HL-60 (cell line): ENCODE measurements at regions not wholly inside any gene's neighbourhood (a gene's known extent, or its start where the extent isn't known, plus 50 kb on each side); places are given as distances from the start of the nearest gene placed in this dataset.

Source experiments
- DNase-seq, 2 experiments: peaks; one replicate each; pipeline ENCODE4 v3.0.0-alpha.2; 2010 to 2020; ENCODE audit warnings: low read depth in 1 of 2, low spot score in 1 of 2
- H3K27ac ChIP-seq: fragments of 250-450 bp; sonication (Bioruptor Pico); replicated peaks from 2 replicates; pipeline ENCODE4 v1.5.1; 2020; ENCODE audit warnings: mild to moderate bottlenecking, moderate library complexity
- H3K27me3 ChIP-seq: fragments of 250-450 bp; sonication (Bioruptor Pico); 2 replicates; pipeline ENCODE4 v1.5.1; 2021; ENCODE audit warnings: mild to moderate bottlenecking, moderate library complexity; ENCODE audit not compliant: insufficient read depth, poor library complexity, severe bottlenecking
- H3K4me3 ChIP-seq: replicated peaks from 2 replicates; pipeline ENCODE4 v1.5.1; 2011; ENCODE audit warnings: mild to moderate bottlenecking, control low read depth, low read length; ENCODE audit not compliant: insufficient read depth
- CTCF ChIP-seq: IDR thresholded peaks from one replicate; pipeline ENCODE4 v1.5.1; 2011; ENCODE audit warnings: low read length, control low read depth, inconsistent platforms; ENCODE audit not compliant: insufficient read depth
- GABPA ChIP-seq: IDR thresholded peaks from 2 replicates; pipeline ENCODE4 v1.6.1; 2012; ENCODE audit warnings: low read depth
- POLR2AphosphoS5 ChIP-seq: IDR thresholded peaks from 2 replicates; pipeline ENCODE4 v1.6.1; 2012; ENCODE audit warnings: low read depth
- SPI1 ChIP-seq: IDR thresholded peaks from 2 replicates; pipeline ENCODE4 v1.6.1; 2012; ENCODE audit warnings: low read depth, mild to moderate bottlenecking, borderline replicate concordance
- TF ChIP-seq, protein P1 (sequence below): IDR thresholded peaks from 2 replicates; pipeline ENCODE4 v1.6.1; 2012; ENCODE audit warnings: low read depth; ENCODE audit not compliant: insufficient replicate concordance

DNA sequence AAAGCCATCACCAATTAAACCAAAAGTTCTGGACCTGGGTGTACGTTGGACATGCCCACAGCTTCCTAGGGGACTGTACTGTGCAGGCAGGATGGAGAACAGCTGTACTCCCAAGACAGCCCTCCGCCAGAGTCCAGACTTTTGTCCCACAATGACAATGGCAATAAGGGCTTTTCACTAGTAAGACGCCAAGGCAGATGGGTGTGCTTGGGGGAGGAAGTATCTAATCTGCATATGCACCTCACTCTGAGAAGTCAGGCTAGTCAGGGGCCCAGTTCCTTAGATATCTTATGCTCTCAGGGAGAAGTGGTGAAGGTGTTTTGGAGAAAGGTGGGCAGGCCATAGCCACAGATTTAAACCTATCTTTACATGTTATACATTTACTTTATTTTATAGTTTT, 85.1 kb upstream of the USP47 start:
- Histone ChIP-seq H3K4me3 (no peak overlapping the region), H3K27ac (no peak overlapping the region), H3K27me3 (peaks cover 3% of the 10 kb centered on the region)
- TF ChIP-seq, protein P1, sequence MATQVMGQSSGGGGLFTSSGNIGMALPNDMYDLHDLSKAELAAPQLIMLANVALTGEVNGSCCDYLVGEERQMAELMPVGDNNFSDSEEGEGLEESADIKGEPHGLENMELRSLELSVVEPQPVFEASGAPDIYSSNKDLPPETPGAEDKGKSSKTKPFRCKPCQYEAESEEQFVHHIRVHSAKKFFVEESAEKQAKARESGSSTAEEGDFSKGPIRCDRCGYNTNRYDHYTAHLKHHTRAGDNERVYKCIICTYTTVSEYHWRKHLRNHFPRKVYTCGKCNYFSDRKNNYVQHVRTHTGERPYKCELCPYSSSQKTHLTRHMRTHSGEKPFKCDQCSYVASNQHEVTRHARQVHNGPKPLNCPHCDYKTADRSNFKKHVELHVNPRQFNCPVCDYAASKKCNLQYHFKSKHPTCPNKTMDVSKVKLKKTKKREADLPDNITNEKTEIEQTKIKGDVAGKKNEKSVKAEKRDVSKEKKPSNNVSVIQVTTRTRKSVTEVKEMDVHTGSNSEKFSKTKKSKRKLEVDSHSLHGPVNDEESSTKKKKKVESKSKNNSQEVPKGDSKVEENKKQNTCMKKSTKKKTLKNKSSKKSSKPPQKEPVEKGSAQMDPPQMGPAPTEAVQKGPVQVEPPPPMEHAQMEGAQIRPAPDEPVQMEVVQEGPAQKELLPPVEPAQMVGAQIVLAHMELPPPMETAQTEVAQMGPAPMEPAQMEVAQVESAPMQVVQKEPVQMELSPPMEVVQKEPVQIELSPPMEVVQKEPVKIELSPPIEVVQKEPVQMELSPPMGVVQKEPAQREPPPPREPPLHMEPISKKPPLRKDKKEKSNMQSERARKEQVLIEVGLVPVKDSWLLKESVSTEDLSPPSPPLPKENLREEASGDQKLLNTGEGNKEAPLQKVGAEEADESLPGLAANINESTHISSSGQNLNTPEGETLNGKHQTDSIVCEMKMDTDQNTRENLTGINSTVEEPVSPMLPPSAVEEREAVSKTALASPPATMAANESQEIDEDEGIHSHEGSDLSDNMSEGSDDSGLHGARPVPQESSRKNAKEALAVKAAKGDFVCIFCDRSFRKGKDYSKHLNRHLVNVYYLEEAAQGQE: no peak
- TF ChIP-seq GABPA (no peak), SPI1 (no peak), POLR2AphosphoS5 (no peak), CTCF (no peak)
- DNase-seq: no peak

GRCh38 chr11:11755871-11756270, 85.9 kb upstream of the USP47 start:
- TF ChIP-seq GABPA (no peak), CTCF (no peak), SPI1 (no peak), POLR2AphosphoS5 (no peak)
- TF ChIP-seq, protein P1: no peak
- H3K27ac ChIP-seq: no peak overlapping the region
- peaks cover 3% of the 10 kb centered on the region for H3K27me3 ChIP-seq
- no peak for DNase-seq
- H3K4me3 ChIP-seq: no peak overlapping the region

- no peak overlapping the region for H3K27ac ChIP-seq
- no peak overlapping the region for H3K4me3 ChIP-seq
- H3K27me3 ChIP-seq: peaks cover 3% of the 10 kb centered on the region
- TF ChIP-seq CTCF (no peak), GABPA (no peak), POLR2AphosphoS5 (no peak), SPI1 (no peak)
- TF ChIP-seq, protein P1: no peak
- no peak for DNase-seq
Observed at GRCh38 chr11:11752679-11753078, 89.1 kb upstream of the USP47 start.
